ENCODE measurements at regions not wholly inside any gene's neighbourhood (a gene's known extent, or its start where the extent isn't known, plus 50 kb on each side); places are given as distances from the start of the nearest gene placed in this dataset.

GRCh38 chr16:17940584-17941364, 395.8 kb downstream of the NPIPA8 start:
- ChIA-PET POLR2A (no interaction called here), CTCF (interaction anchor here (0.9 kb wide), 1 partner anchor 362 kb away, joined by 3 read pairs; no protein-coding TSS in a partner anchor)
- H3K36me3 Mint-ChIP-seq = no peaks in the 10 kb centered on the region
- no peak overlapping the region for H3K27ac Mint-ChIP-seq
- H3K27me3 Mint-ChIP-seq (ENCODE audit: low read depth) = no peaks in the 10 kb centered on the region
- ATAC-seq (no peak), DNase-seq (ENCODE audit: low spot score) (no peak)
- H3K4me1 Mint-ChIP-seq = peaks cover 15% of the 10 kb centered on the region
- no peak for TF ChIP-seq NR3C1 (CRISPR knock-in tag; conservative IDR thresholded peaks at IDR 0.05; ENCODE audit: low read depth)
- peak; percentile 14; the same call in 1 of the 2 replicates for TF ChIP-seq USF2 (CRISPR knock-in tag; IDR thresholded peaks at IDR 0.05)
- H3K9me3 Mint-ChIP-seq = peaks cover 9% of the 10 kb centered on the region; the same call in 1 of the 2 replicates
- H3K4me3 Mint-ChIP-seq = no peak overlapping the region

GRCh38 chr16:17939723-17940122, 396.8 kb downstream of the NPIPA8 start:
- ATAC-seq = no peak
- H3K27me3 Mint-ChIP-seq (ENCODE audit: low read depth) = no peaks in the 10 kb centered on the region

GRCh38 chr16:17939122-17939536, 397.4 kb downstream of the NPIPA8 start:
- no peak for TF ChIP-seq JAZF1 (CRISPR knock-in tag; IDR thresholded peaks at IDR 0.05)
- TF ChIP-seq ZBTB43 (CRISPR knock-in tag; IDR thresholded peaks at IDR 0.05) = no peak
- Mint-ChIP-seq H3K4me1 (peaks cover 12% of the 10 kb centered on the region), H3K36me3 (no peaks in the 10 kb centered on the region), H3K4me3 (no peak overlapping the region), H3K27ac (no peak overlapping the region), H3K27me3 (ENCODE audit: low read depth) (no peaks in the 10 kb centered on the region), H3K9me3 (peaks cover 10% of the 10 kb centered on the region)
- ChIA-PET CTCF (interaction anchor here (1.3 to 1.6 kb wide), 2 partner anchors 9 to 17 kb away, joined by 4 to 5 read pairs; no protein-coding TSS in a partner anchor), POLR2A (no interaction called here)
- no peak for ATAC-seq
- DNase-seq (ENCODE audit: low spot score) = no peak

More at GRCh38 chr16:17939723-17940122, 396.8 kb downstream of the NPIPA8 start:
- no peak overlapping the region for H3K4me3 Mint-ChIP-seq
- TF ChIP-seq NFE2L1 (CRISPR knock-in tag; IDR thresholded peaks at IDR 0.05) (no peak), TP53 (CRISPR knock-in tag; IDR thresholded peaks at IDR 0.05) (no peak), ZBTB21 (CRISPR knock-in tag; IDR thresholded peaks at IDR 0.05; ENCODE audit: borderline replicate concordance) (no peak), ESRRA (CRISPR knock-in tag; IDR thresholded peaks at IDR 0.05; ENCODE audit: borderline replicate concordance) (no peak), OVOL2 (CRISPR knock-in tag; IDR thresholded peaks at IDR 0.05; ENCODE audit: borderline replicate concordance) (no peak), ELF4 (CRISPR knock-in tag; IDR thresholded peaks at IDR 0.05; ENCODE audit: low read depth) (no peak), GRHL2 (CRISPR knock-in tag; IDR thresholded peaks at IDR 0.05; ENCODE audit: insufficient replicate concordance, severe bottlenecking) (no peak), TEAD1 (CRISPR knock-in tag; IDR thresholded peaks at IDR 0.05) (no peak), ZNF317 (CRISPR knock-in tag; IDR thresholded peaks at IDR 0.05; ENCODE audit: borderline replicate concordance, low read depth) (no peak), PREB (CRISPR knock-in tag; IDR thresholded peaks at IDR 0.05; ENCODE audit: borderline replicate concordance) (no peak)
- no peak for DNase-seq (ENCODE audit: low spot score)
- peaks cover 13% of the 10 kb centered on the region for H3K4me1 Mint-ChIP-seq
- no peak overlapping the region for H3K27ac Mint-ChIP-seq
- ChIA-PET POLR2A (no interaction called here), CTCF (no interaction called here)
- H3K36me3 Mint-ChIP-seq = no peaks in the 10 kb centered on the region
- peaks cover 9% of the 10 kb centered on the region; the same call in 1 of the 2 replicates for H3K9me3 Mint-ChIP-seq

GRCh38 chr16:17938546-17938945, 398.0 kb downstream of the NPIPA8 start:
- ChIA-PET CTCF (interaction anchor here (0.6 to 1.6 kb wide), 4 partner anchors 8 to 1077 kb away, joined by 3 to 5 read pairs (median 4); no protein-coding TSS in a partner anchor), POLR2A (no interaction called here)
- peaks cover 12% of the 10 kb centered on the region for H3K4me1 Mint-ChIP-seq
- H3K27me3 Mint-ChIP-seq (ENCODE audit: low read depth) = no peaks in the 10 kb centered on the region
- no peak overlapping the region for H3K27ac Mint-ChIP-seq
- H3K36me3 Mint-ChIP-seq = peaks cover 3% of the 10 kb centered on the region; the same call in 1 of the 2 replicates
- H3K9me3 Mint-ChIP-seq = peaks cover 15% of the 10 kb centered on the region
- no peak overlapping the region for H3K4me3 Mint-ChIP-seq
- ATAC-seq (no peak), DNase-seq (ENCODE audit: low spot score) (no peak)
- TF ChIP-seq ZNF281 (CRISPR knock-in tag; IDR thresholded peaks at IDR 0.05) = no peak
- TF ChIP-seq NR3C1 (CRISPR knock-in tag; conservative IDR thresholded peaks at IDR 0.05; ENCODE audit: low read depth) = no peak
- TF ChIP-seq RELA (CRISPR knock-in tag; IDR thresholded peaks at IDR 0.05; ENCODE audit: borderline replicate concordance) = no peak
- TF ChIP-seq E2F4 (CRISPR knock-in tag; IDR thresholded peaks at IDR 0.05; ENCODE audit: borderline replicate concordance, low read depth) = no peak
- TF ChIP-seq KAT7 (CRISPR knock-in tag; IDR thresholded peaks at IDR 0.05; ENCODE audit: borderline replicate concordance) = no peak
- no peak for TF ChIP-seq ESRRA (CRISPR knock-in tag; IDR thresholded peaks at IDR 0.05; ENCODE audit: borderline replicate concordance)
- no peak for TF ChIP-seq PREB (CRISPR knock-in tag; IDR thresholded peaks at IDR 0.05; ENCODE audit: borderline replicate concordance)

Measured in WTC11 (cell line).